ENCODE measurements at regions not wholly inside any gene's neighbourhood (a gene's known extent, or its start where the extent isn't known, plus 50 kb on each side); places are given as distances from the start of the nearest gene placed in this dataset.
"Not testable (repeated sequence)": the region's sequence is repeated elsewhere in the genome, so short reads cannot be mapped to it uniquely, and the experiment has no call there.

- Histone ChIP-seq H3K27ac (ENCODE audit: low read depth, low read length) (no peak overlapping the region), H3K27me3 (ENCODE audit: control insufficient read depth, insufficient read depth, low read length) (no peaks in the 10 kb centered on the region), H3K9me3 (ENCODE audit: control insufficient read depth, insufficient read depth, low read length) (no peaks in the 10 kb centered on the region), H3K4me3 (ENCODE audit: low read depth, low read length) (no peak overlapping the region)
- POLR2A ChIA-PET = no interaction called here
- no peak for DNase-seq (ENCODE audit: low read depth, low spot score)
- CTCF ChIA-PET = no interaction called here
- no peak for TF ChIP-seq CTCF (IDR thresholded peaks at IDR 0.05; ENCODE audit: low read depth, low read length)
Measured at GRCh38 chrX:6990552-6991193, 156.8 kb upstream of the STS start.

- ChIA-PET CTCF (no interaction called here), POLR2A (no interaction called here)
- Histone ChIP-seq H3K27ac (ENCODE audit: low read depth, low read length) (no peak overlapping the region), H3K9me3 (ENCODE audit: control insufficient read depth, insufficient read depth, low read length) (no peaks in the 10 kb centered on the region), H3K27me3 (ENCODE audit: control insufficient read depth, insufficient read depth, low read length) (no peaks in the 10 kb centered on the region), H3K4me3 (ENCODE audit: low read depth, low read length) (no peak overlapping the region)
- no peak for TF ChIP-seq CTCF (IDR thresholded peaks at IDR 0.05; ENCODE audit: low read depth, low read length)
- no peak for DNase-seq (ENCODE audit: low read depth, low spot score)
Measured at GRCh38 chrX:6989858-6990257, 157.7 kb upstream of the STS start.

- POLR2A ChIA-PET; H3K9me3 ChIP-seq (ENCODE audit: control insufficient read depth, insufficient read depth, low read length); H3K27me3 ChIP-seq (ENCODE audit: control insufficient read depth, insufficient read depth, low read length); CTCF ChIA-PET; H3K27ac ChIP-seq (ENCODE audit: low read depth, low read length); DNase-seq (ENCODE audit: low read depth, low spot score); H3K4me3 ChIP-seq (ENCODE audit: low read depth, low read length): not testable (repeated sequence)
Measured at GRCh38 chrX:6988694-6989093, 158.8 kb upstream of the STS start.

GRCh38 chrX:6986915-6987314 lies 160.6 kb upstream of the STS start:
- POLR2A ChIA-PET = no interaction called here
- H3K27ac ChIP-seq (ENCODE audit: low read depth, low read length) = no peak overlapping the region
- no peak for DNase-seq (ENCODE audit: low read depth, low spot score)
- CTCF ChIA-PET = no interaction called here
- no peak overlapping the region for H3K4me3 ChIP-seq (ENCODE audit: low read depth, low read length)
- TF ChIP-seq CTCF (IDR thresholded peaks at IDR 0.05; ENCODE audit: low read depth, low read length) = no peak
- no peaks in the 10 kb centered on the region for H3K27me3 ChIP-seq (ENCODE audit: control insufficient read depth, insufficient read depth, low read length)
- H3K9me3 ChIP-seq (ENCODE audit: control insufficient read depth, insufficient read depth, low read length) = no peaks in the 10 kb centered on the region

GRCh38 chrX:6985537-6985936 lies 162.0 kb upstream of the STS start:
- no peaks in the 10 kb centered on the region for H3K9me3 ChIP-seq (ENCODE audit: control insufficient read depth, insufficient read depth, low read length)
- CTCF ChIA-PET = no interaction called here
- POLR2A ChIA-PET = no interaction called here
- no peak overlapping the region for H3K27ac ChIP-seq (ENCODE audit: low read depth, low read length)
- DNase-seq (ENCODE audit: low read depth, low spot score) = no peak
- H3K27me3 ChIP-seq (ENCODE audit: control insufficient read depth, insufficient read depth, low read length) = no peaks in the 10 kb centered on the region
- no peak for TF ChIP-seq CTCF (IDR thresholded peaks at IDR 0.05; ENCODE audit: low read depth, low read length)
- H3K4me3 ChIP-seq (ENCODE audit: low read depth, low read length) = no peak overlapping the region
